Osteocyte (in vitro differentiated cells): ENCODE measurements at regions not wholly inside any gene's neighbourhood (a gene's known extent, or its start where the extent isn't known, plus 50 kb on each side); places are given as distances from the start of the nearest gene placed in this dataset.

Source experiments
- DNase-seq: peaks from one replicate; pipeline ENCODE4 v3.0.0; 2021; ENCODE audit warnings: mixed read lengths; ENCODE audit not compliant: unreplicated experiment; ENCODE audit errors: extremely low spot score
- H3K27ac Mint-ChIP-seq: one replicate; pipeline ENCODE4 v1.8.0; 2021; ENCODE audit warnings: mild to moderate bottlenecking, mixed read lengths; ENCODE audit not compliant: unreplicated experiment
- H3K27me3 Mint-ChIP-seq: one replicate; pipeline ENCODE4 v1.8.0; 2021; ENCODE audit warnings: mixed read lengths; ENCODE audit not compliant: unreplicated experiment
- H3K36me3 Mint-ChIP-seq: one replicate; pipeline ENCODE4 v1.8.0; 2021; ENCODE audit warnings: mixed read lengths; ENCODE audit not compliant: unreplicated experiment
- H3K4me1 Mint-ChIP-seq: one replicate; pipeline ENCODE4 v1.8.0; 2021; ENCODE audit warnings: mixed read lengths; ENCODE audit not compliant: unreplicated experiment
- H3K4me3 Mint-ChIP-seq: one replicate; pipeline ENCODE4 v1.8.0; 2021; ENCODE audit warnings: mild to moderate bottlenecking, moderate library complexity, mixed read lengths; ENCODE audit not compliant: unreplicated experiment
- H3K9me3 Mint-ChIP-seq: one replicate; pipeline ENCODE4 v1.8.0; 2021; ENCODE audit warnings: mixed read lengths; ENCODE audit not compliant: unreplicated experiment
- TF ChIP-seq, protein P1 (sequence below): fragments of 200-600 bp; sonication (generic); IDR thresholded peaks from 2 replicates; pipeline ENCODE4 v1.5.0; 2021; ENCODE audit warnings: antibody characterized with exemption, mild to moderate bottlenecking, moderate library complexity

DNA sequence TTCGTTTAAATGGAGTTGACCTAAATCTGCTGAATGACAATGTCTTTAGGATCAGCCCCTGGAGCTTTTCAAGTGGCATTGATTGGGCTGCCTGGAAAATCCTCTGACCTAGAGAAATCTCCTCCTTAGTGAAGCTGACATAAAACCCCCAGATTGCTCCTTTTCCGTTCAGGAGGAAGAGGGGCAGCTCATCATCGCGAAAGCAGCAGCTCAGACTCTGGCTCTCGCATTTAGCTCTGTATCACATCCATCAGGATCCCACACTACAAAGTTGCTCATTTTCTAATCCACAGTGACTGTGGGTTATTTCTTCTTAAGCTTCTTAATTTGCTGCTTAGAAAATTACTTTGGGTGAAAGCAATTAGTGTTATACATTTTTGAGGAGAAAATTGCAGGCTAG, 373.7 kb downstream of the ENC1 start:
- TF ChIP-seq, protein P1, sequence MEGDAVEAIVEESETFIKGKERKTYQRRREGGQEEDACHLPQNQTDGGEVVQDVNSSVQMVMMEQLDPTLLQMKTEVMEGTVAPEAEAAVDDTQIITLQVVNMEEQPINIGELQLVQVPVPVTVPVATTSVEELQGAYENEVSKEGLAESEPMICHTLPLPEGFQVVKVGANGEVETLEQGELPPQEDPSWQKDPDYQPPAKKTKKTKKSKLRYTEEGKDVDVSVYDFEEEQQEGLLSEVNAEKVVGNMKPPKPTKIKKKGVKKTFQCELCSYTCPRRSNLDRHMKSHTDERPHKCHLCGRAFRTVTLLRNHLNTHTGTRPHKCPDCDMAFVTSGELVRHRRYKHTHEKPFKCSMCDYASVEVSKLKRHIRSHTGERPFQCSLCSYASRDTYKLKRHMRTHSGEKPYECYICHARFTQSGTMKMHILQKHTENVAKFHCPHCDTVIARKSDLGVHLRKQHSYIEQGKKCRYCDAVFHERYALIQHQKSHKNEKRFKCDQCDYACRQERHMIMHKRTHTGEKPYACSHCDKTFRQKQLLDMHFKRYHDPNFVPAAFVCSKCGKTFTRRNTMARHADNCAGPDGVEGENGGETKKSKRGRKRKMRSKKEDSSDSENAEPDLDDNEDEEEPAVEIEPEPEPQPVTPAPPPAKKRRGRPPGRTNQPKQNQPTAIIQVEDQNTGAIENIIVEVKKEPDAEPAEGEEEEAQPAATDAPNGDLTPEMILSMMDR: no peak
- no peak overlapping the region for H3K4me3 Mint-ChIP-seq
- no peaks in the 10 kb centered on the region for H3K9me3 Mint-ChIP-seq
- H3K27me3 Mint-ChIP-seq: no peaks in the 10 kb centered on the region
- H3K27ac Mint-ChIP-seq: no peak overlapping the region
- no peaks in the 10 kb centered on the region for H3K36me3 Mint-ChIP-seq
- peaks cover 21% of the 10 kb centered on the region for H3K4me1 Mint-ChIP-seq
- DNase-seq: no peak

DNA sequence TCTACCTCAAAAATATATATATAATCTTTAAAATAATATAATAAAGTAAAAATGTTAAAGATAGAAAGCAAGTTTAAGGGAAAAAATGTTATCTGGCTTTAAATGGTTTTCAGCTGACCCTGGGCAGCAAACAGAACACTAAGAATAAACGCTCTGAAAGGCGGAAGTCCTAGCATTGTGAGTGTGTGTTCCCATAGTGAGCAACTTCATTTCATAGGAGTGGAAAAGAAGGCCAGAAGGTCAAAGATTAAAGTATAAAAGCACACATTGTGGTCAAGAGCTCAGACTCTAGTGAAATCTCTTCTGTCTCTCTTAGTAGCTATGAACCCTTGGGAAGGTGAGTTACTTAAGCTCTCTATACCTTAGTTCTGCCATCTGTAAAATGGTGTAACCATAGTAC, 374.4 kb downstream of the ENC1 start:
- no peaks in the 10 kb centered on the region for H3K36me3 Mint-ChIP-seq
- peaks cover 24% of the 10 kb centered on the region for H3K4me1 Mint-ChIP-seq
- TF ChIP-seq, protein P1: no peak
- no peak overlapping the region for H3K27ac Mint-ChIP-seq
- no peaks in the 10 kb centered on the region for H3K9me3 Mint-ChIP-seq
- H3K27me3 Mint-ChIP-seq: no peaks in the 10 kb centered on the region
- no peak for DNase-seq
- H3K4me3 Mint-ChIP-seq: no peak overlapping the region

DNA sequence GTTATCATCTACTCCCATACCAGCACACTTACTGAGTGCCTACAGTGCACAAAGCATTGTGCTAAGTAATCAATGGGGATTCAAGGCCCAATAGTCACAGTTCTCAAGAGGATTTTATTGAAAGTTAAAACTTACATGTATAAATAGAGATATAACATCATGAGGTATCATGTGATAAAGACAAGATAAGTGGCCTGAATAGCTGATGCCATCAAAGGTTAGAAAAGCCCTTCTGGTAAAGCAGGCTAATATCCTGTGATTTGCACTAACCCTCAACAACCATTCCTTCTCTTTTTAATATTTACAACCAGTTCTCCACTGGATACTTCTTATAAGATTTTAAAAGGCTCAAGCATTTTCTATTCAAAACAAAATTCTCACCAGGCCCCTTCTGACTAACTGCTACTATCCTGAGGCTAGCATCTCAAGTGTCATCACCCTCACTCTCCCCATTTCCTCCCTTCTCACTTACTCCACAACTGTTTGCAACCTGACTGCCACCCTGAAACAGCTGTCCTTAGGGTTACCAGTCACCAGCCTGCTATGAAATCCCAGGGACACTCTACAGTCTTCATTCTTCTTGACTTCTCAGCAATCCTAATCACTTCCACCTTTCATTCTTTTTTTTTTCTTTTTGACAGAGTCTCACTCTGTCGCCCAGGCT, 377.9 kb downstream of the ENC1 start:
- Mint-ChIP-seq H3K27me3 (no peaks in the 10 kb centered on the region), H3K4me1 (peaks cover 40% of the 10 kb centered on the region), H3K27ac (peak overlapping the region; percentile 68), H3K36me3 (no peaks in the 10 kb centered on the region), H3K9me3 (no peaks in the 10 kb centered on the region), H3K4me3 (no peak overlapping the region)
- TF ChIP-seq, protein P1: no peak
- no peak for DNase-seq

DNA sequence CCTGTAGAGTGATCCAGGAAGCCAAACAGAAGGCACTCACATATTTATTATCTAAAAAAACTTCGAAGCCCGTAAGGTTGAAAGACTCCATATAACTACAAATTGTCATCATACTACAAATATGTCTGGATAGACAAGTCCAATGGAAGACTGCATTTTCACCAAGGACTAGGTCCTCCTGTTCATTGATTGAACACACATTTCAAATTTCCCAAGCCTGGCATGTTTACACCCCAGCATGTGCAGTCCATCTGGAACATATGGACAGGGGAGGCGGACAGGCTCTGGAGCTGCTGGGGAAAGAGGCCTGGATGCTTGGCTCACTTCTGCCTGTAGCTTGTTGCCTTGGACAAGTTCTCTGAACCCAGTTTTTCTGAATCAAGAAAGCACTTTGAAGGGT, 378.7 kb downstream of the ENC1 start:
- DNase-seq: no peak
- Mint-ChIP-seq H3K9me3 (no peaks in the 10 kb centered on the region), H3K36me3 (no peaks in the 10 kb centered on the region), H3K27me3 (no peaks in the 10 kb centered on the region), H3K4me1 (peaks cover 48% of the 10 kb centered on the region), H3K27ac (no peak overlapping the region), H3K4me3 (no peak overlapping the region)
- TF ChIP-seq, protein P1: no peak

DNA sequence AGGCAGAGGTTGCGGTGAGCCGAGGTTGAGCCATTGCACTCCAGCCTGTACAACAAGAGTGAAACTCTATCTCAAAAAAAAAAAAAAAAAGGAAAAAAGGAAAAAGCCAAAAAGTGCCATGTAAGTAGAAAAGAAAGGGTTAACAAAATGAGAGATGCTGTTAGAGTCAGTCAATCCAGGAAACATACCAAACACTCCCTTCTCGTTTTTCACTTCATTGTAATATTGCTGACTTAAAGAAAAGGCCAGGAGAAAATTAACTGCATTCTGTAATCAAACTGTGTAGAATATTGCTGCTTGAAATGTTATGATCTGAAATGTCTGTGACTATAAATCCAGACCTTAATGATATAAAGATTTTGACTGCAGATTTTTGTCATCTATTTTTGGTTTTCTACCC, 379.1 kb downstream of the ENC1 start:
- no peak for DNase-seq
- no peak overlapping the region for H3K27ac Mint-ChIP-seq

More for the DNA sequence above, 379.1 kb downstream of the ENC1 start:
- H3K4me1 Mint-ChIP-seq: peaks cover 53% of the 10 kb centered on the region
- H3K9me3 Mint-ChIP-seq: no peaks in the 10 kb centered on the region
- H3K36me3 Mint-ChIP-seq: no peaks in the 10 kb centered on the region
- H3K4me3 Mint-ChIP-seq: no peak overlapping the region
- TF ChIP-seq, protein P1: no peak
- no peaks in the 10 kb centered on the region for H3K27me3 Mint-ChIP-seq
